ENCODE measurements at regions not wholly inside any gene's neighbourhood (a gene's known extent, or its start where the extent isn't known, plus 50 kb on each side); places are given as distances from the start of the nearest gene placed in this dataset.
"Not testable (repeated sequence)": the region's sequence is repeated elsewhere in the genome, so short reads cannot be mapped to it uniquely, and the experiment has no call there.

DNA sequence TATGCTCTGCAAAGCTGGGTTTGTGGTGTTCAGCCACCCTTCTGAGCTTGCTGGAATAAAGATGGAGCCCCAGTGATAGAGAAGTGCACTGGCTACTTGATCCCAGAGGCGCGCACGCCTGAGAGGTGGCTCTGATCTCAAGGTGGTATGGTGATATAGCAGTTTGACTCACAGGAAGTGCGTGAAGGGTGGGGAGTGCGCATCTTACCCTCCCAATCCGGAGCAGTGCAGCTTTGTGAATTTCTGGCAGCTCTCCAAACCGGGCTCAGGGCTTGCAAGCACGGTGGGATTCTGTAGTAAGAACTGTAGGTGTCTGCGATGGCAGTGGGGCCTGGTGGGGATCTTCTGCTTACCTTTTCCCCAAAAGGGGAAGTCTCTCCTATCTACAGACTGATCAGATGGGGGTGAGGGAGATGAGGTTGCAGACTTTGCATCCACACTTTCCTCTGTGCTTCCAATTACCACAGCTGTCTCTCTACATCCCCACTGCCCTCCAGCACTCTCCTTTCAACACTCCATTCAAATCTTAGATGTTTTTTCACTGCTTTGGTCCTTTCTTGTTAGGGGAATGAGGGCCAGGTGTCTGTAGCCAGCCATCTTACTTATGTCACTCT is 197.4 kb upstream of the SLC38A2 start:
- DNase-seq = no peak

DNA sequence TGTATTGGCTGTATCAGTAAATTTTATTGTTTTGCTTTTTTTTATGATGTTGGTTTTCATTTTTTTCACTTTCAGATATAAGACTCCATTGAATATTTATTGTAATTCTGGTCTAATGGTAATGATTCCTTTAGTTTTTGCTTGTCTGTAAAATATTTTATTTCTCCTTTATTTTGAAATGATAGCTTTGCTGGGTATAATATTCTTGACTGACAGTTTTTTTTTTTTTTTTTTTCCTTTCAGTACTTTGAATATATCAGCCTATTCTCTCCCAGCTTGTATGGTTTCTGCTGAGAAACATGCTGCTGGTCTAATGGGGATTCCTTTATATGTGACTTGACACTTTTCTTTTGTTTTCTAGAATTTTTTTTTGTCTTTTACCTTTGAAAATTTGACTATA is 195.1 kb upstream of the SLC38A2 start:
- no peak for DNase-seq

DNA sequence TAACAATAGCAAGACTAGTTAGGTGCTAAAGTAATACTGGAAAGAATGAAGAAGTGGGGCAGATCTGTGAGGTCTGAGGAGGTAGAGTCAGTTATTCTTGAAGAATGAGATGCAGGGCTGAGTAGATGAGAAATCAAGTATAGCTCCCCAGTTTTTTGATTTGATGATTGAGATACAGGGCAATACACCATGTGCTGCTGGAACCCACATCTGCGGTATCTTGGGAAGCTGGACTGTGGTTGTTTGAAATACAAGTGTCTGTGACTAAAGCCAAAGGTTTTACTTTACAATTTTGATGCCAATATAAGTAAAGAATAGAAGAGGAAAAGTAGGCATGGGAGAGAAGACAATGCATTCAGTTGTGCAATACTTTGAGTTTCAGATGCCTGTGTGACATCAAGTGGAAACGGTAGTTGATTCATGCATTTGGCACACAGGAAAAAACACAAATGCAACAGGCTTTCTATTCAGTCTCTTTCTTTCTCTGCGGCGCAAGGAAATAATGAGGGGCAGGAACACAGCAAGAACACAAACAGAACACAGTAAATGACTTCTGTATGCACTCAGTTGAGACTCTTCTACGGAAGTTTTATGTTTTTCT is 190.2 kb upstream of the SLC38A2 start:
- no peak for DNase-seq

DNA sequence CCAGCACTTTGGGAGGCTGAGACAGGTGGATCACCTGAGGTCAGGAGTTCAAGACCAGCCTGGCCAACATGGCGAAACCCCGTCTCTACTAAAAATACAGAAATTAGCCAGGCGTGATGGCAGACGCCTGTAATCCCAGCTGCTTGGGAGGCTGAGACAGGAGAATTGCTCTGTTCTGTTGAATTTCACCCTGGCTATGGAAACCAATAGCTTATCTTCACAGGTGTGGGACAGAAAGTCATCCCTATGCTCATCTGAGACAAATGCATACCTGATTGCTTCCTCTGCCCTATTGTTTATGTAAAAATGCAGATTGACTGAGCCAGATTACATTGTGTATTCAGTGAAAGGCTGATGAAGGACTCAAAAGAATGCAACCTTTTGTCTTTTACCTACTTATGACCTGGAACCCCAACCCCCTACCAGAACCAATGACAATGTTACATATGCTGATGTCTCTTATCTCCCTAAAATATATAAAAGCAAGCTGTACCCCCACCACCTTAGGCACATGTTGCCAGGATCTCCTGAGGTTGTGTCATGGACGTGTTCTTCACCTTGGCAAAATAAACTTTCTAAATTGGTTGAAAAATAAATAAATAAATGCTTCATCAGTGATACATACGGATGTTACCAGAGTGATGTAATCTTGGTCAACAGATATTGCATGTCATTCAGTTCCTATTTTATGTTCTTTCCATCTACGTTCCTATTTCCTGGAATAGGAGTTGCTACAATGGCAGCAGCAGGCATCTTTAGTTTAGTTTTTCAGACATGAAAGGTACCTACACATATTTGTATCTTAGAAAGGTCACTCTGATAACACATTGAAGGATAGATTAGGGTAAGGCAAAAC is 189.4 kb upstream of the SLC38A2 start:
- not testable (repeated sequence) for DNase-seq

DNA sequence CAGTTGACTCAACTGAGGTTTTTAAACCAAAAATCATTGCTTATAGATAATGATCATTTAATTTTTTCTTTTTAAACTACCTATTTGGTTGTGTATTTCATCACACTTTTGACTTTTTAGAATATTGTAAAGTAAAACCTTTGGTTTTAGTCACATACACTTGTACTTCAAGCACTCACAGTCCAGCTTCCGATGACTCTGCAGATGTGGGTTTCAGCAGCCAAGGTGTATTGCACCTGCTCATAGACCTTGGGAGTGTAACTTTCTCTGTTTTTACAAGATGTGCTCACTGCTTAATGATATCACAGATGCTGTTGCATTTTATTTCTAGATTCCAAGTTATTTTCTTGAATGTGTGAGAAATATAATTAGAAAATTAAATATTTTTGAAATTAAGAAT is 188.3 kb upstream of the SLC38A2 start:
- DNase-seq = no peak

DNA sequence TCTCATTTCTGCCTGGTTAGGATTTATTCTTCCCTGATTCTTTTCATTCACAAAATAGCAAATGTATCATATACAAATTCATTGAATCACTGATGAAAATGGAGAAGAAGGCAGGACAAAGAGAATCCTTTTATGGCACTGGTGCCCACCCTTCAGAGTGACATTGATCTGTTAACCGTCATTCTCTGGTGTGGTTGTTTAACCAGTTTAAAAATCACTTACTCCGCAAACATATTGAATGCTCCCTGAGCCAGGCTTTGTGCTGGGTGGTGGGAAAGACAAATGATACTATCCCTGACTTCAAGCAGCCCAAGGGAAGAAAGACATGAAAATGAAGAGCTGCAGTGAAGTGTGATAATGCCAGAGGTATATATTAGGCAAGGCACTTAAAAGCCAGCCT is 187.5 kb upstream of the SLC38A2 start:
- no peak for DNase-seq

DNA sequence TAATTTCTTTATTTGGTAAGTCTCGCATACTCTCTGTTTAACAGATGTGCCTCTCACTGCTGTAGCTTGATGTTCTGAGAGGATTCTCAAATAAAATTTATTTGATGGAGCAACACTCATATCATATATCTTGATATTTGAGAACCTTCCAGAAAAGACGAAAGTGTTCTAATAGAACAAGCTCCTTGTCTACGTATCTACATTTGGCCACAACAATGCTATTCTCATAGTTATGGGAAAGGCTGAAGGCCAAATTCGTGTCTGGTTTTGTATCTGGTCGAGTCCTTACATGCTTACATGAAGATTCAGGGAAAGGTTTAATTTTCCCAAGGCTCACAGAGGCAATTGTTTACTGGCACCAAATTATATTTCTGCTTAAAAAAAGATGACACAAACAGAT is 186.7 kb upstream of the SLC38A2 start:
- DNase-seq = peak; percentile 64

DNA sequence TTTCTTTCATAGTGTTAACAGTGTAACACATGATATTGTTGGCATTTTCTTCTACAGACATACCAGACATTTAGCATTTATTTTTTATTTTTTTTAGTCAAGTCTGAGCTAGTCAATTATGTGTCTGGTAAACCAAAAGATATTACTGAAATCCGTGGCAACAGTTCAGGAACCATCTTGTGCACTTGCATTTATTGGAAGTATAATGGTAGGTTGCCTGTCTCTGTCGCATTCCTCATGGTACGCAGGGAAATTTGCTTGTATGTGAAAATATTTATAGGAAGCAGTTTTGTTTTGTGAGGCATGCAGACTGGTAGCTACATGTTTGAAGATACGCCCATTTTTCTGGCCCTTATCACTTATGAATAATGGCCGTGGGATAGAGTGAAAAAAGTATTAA is 186.1 kb upstream of the SLC38A2 start:
- DNase-seq = no peak

DNA sequence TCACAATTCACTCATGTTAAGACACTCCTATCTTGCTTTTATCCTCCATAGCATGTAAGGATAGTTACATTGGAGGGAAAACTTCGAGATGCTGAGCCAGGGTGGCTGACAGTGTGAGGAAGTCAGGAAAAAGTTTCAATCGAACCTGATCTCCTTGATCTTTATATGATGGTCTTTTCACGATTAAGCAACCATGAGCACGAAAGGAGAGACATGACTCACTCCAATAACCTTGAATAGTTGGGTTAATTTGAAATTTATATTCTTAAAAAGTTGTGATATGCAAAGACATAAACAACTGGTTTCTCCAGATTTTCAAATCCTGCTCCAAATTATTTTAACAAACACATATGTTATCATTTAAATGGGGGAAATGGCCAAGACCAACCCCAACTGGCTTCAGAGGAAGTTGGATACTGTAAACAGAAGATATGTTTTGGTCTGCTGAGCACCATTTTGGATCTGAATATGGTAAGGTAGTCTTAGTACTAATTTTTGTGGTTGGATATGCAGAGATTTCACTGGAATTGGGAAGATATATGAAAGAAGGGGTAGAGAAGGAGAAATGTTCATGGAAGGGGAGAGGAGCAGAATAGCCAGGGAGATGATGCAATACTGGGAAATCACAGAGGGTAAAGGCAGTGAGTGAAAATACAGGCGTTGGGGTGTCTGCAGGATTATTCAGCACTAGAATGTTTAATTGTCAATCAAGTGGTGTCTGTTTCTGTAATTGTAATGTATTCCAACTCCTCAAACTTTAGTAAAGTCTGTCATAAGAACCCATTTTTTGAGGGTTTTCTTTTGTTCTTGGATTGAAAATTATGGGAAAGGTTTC is 185.2 kb upstream of the SLC38A2 start:
- peak; percentile 51 for DNase-seq

DNA sequence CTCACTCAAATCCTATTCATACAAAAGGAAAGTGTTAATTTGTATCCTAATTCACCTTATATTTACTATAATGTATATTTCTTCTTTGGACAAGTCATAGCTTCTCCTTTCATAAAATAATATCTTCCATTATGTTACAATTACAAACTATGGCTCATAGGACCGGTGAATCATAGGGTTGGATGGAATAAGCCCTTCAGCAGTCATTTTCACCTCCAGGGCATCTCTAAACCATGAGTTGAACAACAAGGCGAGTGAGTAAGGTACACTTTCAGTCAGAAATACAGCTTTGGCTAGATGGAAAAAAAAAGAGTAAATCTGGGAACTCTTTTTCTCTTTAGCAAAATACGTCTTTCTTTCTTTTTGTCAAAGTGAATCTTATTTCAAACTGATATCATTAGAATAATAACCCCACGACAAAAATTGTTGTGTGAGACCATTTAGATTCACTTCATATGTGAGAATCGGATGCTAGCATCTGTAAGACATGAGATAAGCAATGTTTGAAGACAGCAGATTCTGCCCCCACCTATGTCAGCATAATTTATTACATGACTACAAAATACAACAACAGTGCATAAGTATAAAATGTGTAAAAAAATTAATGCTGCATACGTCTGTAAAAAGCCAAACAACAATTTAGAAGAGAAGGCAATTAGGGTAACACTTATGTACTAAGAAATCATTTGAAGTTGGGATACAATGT is 184.4 kb upstream of the SLC38A2 start:
- DNase-seq = no peak

DNA sequence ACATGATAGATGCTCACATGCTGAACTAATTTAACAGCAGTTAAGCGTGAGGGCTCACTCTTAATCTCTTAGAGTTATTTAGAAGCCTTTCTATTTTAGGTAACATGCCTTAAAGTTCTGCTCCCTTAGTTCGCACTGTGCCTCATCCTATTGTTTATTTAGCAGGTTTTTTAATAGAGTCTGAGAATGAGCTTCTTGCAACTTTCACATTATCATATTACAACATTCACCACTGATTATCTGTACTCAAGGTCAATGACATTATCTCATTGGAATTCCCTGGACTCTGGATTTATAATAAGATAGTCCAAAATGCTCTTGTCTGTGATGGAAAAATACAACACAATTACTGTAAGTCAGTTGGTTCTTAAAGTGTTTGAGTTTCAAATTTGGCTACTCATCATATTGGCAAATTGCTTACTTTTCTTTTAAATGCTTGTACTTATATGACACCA is 183.6 kb upstream of the SLC38A2 start:
- DNase-seq = peak; percentile 70

DNA sequence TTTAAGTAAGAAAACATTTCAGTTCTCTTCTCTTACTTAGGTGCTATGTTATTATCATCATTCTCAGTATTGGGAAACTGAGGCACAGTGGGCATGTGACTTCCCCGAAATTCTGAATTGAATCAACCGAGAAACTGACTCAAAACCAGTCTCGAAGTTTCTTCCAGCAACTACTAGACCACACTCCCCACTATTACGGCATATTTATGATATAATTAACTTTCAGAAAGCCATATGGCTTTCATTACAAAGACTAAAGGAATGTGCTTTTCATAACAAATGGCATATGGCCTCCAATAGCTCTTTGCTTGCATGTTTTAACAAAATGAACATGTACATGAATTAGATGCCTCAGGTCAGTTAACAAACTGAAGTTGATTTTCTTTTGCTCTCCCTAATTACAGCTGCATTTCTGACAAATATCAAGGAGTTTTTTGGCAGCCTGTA is 182.9 kb upstream of the SLC38A2 start:
- DNase-seq = peak; percentile 62

DNA sequence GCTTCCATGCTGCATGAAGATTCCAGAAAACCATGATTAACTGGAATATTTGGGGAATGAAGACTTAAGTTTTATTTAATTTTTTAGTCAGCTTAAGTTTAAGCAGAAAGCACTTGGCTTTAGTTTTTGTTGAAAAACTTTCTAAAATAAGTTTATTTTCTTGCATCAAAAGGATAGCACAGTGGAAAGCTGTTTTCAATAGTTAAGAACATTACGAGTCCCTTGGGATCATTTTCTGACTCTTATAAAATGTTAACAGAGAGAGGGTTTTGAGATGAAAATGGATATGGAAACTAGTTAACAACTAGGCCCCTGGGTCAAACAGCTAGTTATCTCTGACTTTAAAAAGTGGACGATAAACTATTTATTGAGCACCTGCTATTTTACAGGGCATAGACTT is 181.9 kb upstream of the SLC38A2 start:
- no peak for DNase-seq

DNA sequence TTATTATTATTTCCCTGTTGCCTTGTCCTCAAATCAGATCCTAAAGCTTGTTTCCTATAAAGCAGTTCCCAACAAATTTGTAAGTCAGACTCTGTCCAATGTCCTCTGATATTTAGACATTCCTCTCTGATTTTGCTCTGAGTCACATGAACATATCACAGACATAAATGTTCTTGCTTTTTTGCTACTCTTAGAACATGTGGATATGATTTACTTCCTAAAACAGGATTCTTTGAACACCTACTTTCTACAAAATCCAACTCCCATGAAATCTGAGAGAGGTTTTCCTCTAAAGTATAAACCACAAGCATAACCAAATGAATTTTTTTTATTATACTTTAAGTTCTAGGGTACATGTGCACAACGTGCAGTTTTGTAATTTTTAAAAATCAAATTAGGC is 181.3 kb upstream of the SLC38A2 start:
- DNase-seq = peak; percentile 46

DNA sequence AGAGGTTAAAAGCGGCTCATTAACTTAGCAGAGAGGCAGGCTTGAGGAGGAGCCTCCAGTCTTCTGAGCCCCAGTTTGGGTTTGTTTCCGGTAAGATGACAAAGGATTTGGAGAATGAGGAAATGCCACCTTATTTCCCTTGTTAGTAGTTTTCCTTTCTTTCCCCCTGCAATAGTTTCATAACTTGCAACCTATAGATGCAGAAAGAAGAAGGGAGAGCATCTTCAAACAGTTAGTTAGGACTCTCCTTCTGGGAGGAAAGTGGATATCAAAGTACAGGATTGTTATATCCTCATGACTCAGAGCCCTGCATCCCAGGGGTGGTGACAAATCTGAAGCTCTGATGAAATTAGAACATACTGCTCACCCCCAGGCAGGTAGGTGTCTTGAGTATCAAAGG is 180.7 kb upstream of the SLC38A2 start:
- no peak for DNase-seq

DNA sequence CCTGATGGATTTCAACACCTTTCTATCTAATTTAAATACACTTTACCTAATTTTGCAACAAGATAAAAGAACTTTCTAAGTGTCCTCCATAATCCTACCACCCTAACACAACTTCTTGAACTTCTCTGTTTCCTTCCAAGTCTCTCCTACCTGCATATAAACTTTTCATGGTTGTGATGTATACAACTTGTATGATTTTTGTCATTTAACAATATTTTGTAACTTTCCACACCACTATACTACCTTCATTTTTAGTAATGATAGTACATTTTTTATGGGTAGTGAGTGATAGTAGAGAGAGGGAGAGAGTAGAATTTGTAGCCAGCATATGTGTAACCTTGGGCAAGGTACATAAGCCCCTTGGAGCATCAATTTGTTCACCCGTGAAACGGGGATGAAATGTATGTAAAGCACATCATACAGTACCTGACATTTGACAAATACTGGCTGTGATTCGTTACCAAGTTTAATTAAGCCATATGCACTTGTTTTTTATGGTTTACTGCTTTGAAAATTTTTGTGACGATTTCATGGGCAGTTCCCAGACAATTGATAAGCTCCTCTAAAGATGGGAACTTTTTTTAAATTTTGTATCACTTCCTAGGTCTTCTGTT is 177.8 kb upstream of the SLC38A2 start:
- DNase-seq = no peak

DNA sequence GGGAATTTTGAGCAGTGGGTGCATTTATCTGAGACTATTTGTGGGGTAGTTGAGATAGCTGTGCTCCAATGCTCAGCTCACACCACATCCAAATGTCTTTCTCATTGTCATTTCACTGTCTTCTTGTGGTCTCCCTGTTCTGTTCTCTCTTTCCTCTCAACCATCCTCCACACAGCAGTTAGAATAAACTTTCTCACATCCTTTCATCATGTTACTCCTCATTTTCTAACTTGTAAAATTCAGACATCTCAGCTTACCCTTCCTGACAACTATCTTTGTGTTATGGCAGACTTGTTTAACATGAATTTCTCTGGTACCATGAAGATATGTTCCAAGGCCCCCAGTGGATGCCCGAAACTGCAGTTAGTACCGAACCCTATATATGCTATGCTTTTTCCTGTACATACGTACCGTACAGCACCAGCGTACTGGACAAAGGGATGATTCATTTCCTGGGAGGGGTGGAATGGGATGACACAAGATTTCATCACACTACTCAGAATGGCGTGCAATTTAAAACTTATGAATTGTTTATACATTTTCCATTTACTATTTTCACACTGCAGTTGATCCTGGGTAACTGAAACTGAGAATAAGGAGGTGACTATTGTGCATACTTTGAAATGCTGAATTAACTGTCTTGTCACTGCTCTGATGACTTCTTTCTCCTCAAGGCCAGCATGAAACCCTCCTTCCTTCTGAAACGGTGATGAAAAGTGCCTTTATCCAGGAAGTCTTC is 177.1 kb upstream of the SLC38A2 start:
- no peak for DNase-seq

DNA sequence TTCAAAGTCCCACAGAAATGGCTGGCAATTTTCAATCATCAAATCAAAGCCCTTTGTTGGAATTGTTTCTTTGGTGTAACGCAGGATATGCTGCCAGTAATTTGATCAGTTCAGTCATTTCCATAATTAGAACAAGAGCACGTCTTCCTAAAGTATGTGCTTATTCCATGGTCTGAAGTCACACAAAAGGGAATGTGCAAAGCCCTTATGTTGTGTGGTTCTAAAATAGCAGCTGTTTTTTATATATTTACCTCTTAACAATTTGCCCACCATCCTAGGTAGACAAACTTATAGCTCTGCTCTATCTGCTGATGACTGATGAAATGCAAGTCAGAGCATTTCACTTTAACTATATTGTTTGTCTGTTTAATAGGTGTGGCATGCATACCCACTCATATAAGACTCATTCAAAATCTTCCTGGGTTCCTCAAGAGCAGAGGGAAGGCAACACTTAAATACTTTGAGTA is 176.1 kb upstream of the SLC38A2 start:
- peak; percentile 80 for DNase-seq

DNA sequence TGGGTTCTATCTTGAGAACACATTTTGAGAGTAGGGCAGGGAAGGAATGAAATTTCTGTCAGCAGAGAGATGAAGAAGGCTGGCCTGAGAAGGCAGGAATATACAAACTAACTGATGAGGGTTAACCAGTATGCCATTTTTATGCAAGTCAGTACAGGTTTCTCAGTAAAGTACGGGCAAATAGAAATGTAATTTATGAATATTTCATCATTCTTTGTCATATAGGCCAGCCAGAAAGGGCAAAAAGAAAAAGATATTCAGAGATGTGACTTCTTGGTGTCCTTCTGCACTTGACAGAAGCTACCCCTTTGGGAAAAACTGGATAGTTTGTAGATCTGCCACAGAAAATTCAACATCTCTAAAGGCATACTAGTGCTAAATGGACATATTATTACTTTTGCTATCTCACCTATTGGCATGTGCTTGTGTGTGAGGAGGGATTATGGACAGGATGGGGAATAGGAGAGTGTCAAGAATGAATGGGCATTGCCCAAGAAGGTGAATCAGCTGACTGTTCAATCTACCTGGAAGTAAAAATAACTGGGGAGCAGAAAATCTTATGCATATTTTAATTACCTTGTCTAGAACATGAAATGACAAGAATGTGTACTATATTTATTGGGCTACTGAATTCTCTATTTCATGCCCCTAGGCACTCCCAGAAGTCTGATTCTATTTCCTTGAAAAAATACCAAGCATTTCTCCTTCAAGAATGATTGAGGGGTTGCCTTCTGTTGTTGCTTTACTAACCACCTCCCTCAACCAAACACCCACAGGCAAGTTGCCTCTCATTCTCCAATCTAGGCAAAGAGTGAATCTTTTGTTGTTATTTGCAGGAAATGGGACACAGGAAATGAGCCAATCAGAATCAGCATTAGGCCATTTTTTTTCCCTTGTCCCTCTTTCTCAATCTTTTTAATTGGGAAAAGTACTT is 175.1 kb upstream of the SLC38A2 start:
- peak; percentile 16 for DNase-seq
